Spinal cord (tissue), 9 donors: ENCODE measurements at regions not wholly inside any gene's neighbourhood (a gene's known extent, or its start where the extent isn't known, plus 50 kb on each side); places are given as distances from the start of the nearest gene placed in this dataset.

Experiments used
- DNase-seq, 6 donors: peaks; one replicate each; pipeline versions ENCODE4 v3.0.0 to v3.0.0-alpha.2; 2013 to 2015; ENCODE audit warnings: low spot score in 6 of 6, low read depth in 4 of 6
- H3K27ac ChIP-seq: one replicate; pipeline ENCODE4 v1.5.1; 2013; ENCODE audit warnings: low read depth, low read length, control low read depth
- H3K27me3 ChIP-seq: one replicate; pipeline ENCODE4 v1.6.1; 2013; ENCODE audit warnings: low read length; ENCODE audit not compliant: control insufficient read depth, insufficient read depth
- H3K36me3 ChIP-seq: one replicate; pipeline ENCODE4 v1.6.1; 2013; ENCODE audit warnings: low read length; ENCODE audit not compliant: control insufficient read depth, insufficient read depth
- H3K4me1 ChIP-seq: one replicate; pipeline ENCODE4 v1.6.1; 2013; ENCODE audit warnings: low read length; ENCODE audit not compliant: control insufficient read depth, insufficient read depth
- H3K4me3 ChIP-seq: one replicate; pipeline ENCODE4 v1.5.1; 2013; ENCODE audit warnings: low read depth, low read length, control low read depth
- H3K9me3 ChIP-seq: one replicate; pipeline ENCODE4 v1.6.1; 2013; ENCODE audit warnings: low read length; ENCODE audit not compliant: control insufficient read depth, insufficient read depth
- WGBS: methylation state at CpG from one replicate; pipeline ENCODE4 v1.1.5; 2013; ENCODE audit warnings: missing lambda C conversion rate; ENCODE audit not compliant: insufficient coverage; 5-methylcytosine and 5-hydroxymethylcytosine counted together
- donor health status: healthy.

DNA sequence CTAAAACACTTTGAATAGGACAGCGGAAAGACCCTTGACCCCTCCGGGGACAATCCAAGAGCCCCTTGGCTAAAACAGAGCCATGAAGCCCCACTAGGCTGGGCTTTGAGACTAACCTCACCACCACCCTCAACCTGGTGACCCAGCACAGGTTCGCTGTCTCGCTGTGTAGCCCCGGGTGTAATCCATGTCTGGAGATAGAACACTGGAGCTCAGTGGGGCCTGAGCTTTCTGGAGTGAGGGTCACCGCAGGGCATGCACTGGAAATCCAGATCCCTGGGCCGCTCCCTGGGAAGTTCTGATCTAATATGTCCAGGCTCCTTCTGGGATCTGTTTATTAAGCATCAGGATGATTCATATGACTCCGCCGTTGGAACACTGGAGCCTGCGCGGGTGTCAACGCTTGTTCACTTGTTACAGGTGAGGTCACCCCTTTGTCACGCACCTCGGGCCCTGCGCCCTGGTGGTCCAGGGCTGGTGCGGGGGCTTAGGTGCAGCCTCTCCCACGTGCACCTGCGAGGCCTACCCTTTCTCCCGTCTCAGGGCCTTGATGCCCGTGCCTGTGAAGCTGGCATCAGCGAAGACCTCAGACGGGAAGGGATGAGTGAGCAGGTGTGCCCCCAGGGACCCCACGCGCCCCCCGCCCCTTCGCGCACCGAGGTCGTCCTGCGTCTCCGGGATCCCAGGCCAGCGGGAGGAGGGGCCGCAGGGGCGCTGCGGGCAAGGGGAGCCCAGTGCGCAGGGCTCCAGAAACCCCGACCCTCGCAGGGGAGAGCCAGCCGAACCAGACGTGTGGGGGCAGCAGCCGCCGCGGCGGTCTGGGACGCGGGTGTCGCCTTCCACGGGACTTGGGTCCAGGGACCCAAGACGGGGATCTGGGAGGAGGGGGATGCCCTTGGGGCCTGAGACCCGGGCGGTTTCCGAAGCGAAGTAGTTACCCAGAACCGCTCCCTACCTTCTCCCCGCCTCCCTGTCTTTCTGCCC lies 224.1 kb upstream of the FOXF1 start:
- Histone ChIP-seq H3K9me3 (no peaks in the 10 kb centered on the region), H3K27me3 (peaks cover 77% of the 10 kb centered on the region), H3K4me3 (no peak overlapping the region), H3K36me3 (no peaks in the 10 kb centered on the region), H3K4me1 (peaks cover 13% of the 10 kb centered on the region), H3K27ac (no peak overlapping the region)
- no peak for DNase-seq
- WGBS = 5% methylated on average over 53 of the region's 55 CpGs

GRCh38 chr16:86286991-86287663 lies 223.2 kb upstream of the FOXF1 start:
- no peak overlapping the region for H3K27ac ChIP-seq
- H3K9me3 ChIP-seq = no peaks in the 10 kb centered on the region
- DNase-seq = no peak
- no peak overlapping the region for H3K4me3 ChIP-seq
- peaks cover 86% of the 10 kb centered on the region for H3K27me3 ChIP-seq
- H3K4me1 ChIP-seq = peaks cover 13% of the 10 kb centered on the region
- under 1% methylated on average over 40 of the region's 49 CpGs for WGBS
- no peaks in the 10 kb centered on the region for H3K36me3 ChIP-seq

- peaks cover 13% of the 10 kb centered on the region for H3K4me1 ChIP-seq
- no peak overlapping the region for H3K4me3 ChIP-seq
- H3K27me3 ChIP-seq = peaks cover 86% of the 10 kb centered on the region
- no peaks in the 10 kb centered on the region for H3K9me3 ChIP-seq
- no peak overlapping the region for H3K27ac ChIP-seq
- WGBS = 7% methylated on average over 6 of the region's 8 CpGs
- no peaks in the 10 kb centered on the region for H3K36me3 ChIP-seq
- DNase-seq = no peak
Observed at GRCh38 chr16:86287664-86288201, 222.6 kb upstream of the FOXF1 start.

DNA sequence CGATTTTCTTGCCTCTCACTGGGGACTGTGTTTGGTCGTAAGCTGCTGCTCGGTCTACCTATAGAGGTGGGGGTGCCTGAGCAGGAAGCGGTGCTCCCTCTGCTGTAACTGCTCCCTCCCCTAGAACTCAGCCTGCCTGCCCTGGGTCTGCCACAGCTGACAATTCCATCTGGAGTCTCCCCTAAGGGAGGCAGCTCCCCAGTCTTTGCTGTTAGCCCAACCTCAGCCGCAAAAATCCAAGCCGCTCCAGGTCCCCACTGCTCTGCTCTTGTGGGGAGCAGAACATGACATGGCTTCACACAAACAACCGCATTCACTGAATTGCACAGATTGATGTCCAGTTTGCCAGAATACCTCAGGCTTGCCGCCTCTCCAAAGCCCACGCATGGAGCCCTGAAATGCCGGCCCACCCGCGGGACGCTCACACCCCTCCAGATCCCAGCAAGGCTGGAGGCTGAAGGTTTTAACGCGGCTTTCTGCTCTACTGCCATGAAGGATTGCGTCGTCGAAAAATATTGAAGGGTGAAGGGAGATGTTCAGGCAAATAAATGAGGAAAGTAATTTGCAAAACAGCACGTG lies 221.5 kb upstream of the FOXF1 start:
- no peaks in the 10 kb centered on the region for H3K36me3 ChIP-seq
- peaks cover 13% of the 10 kb centered on the region for H3K4me1 ChIP-seq
- H3K27ac ChIP-seq = no peak overlapping the region
- DNase-seq = no peak
- no peaks in the 10 kb centered on the region for H3K9me3 ChIP-seq
- no peak overlapping the region for H3K4me3 ChIP-seq
- peaks cover 90% of the 10 kb centered on the region for H3K27me3 ChIP-seq
- 13% methylated on average over 15 of the region's 19 CpGs for WGBS

DNA sequence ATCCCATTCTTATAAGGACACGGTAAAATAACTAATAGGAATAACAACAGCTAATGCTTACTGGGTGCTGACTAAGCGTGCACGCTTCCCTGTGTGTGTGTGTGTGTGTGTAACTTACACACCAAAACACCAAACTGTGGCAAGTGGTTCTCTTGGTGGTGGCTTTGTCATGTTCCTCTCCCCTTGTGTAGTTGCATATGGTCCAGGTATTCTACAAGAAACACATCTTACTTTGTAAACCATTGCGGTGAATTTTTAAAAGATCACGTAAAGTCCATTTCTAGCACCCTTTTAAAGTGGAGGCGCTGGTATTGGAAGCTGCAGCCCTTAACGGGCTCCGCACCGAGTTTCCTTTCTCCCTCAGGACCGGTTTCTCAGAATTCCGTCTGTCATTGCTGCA lies 221.0 kb upstream of the FOXF1 start:
- no peak for DNase-seq
- Histone ChIP-seq H3K36me3 (no peaks in the 10 kb centered on the region), H3K4me1 (peaks cover 13% of the 10 kb centered on the region), H3K27me3 (peaks cover 90% of the 10 kb centered on the region), H3K4me3 (no peak overlapping the region), H3K27ac (no peak overlapping the region), H3K9me3 (no peaks in the 10 kb centered on the region)
- 56% methylated on average over 3 of the region's 11 CpGs for WGBS

- Histone ChIP-seq H3K36me3 (no peaks in the 10 kb centered on the region), H3K4me1 (peaks cover 13% of the 10 kb centered on the region), H3K27me3 (peaks cover 91% of the 10 kb centered on the region), H3K27ac (no peak overlapping the region), H3K9me3 (no peaks in the 10 kb centered on the region), H3K4me3 (no peak overlapping the region)
- no CpG with 5 or more reads among the region's 2 CpGs for WGBS
- no peak for DNase-seq
Observed at GRCh38 chr16:86289907-86290306, 220.4 kb upstream of the FOXF1 start.

- peaks cover 13% of the 10 kb centered on the region for H3K4me1 ChIP-seq
- no peak overlapping the region for H3K27ac ChIP-seq
- no peaks in the 10 kb centered on the region for H3K36me3 ChIP-seq
- DNase-seq = no peak
- no peaks in the 10 kb centered on the region for H3K9me3 ChIP-seq
- WGBS = 80% methylated on average over 7 of the region's 7 CpGs
- no peak overlapping the region for H3K4me3 ChIP-seq
- H3K27me3 ChIP-seq = peaks cover 91% of the 10 kb centered on the region
Observed at GRCh38 chr16:86291491-86291890, 218.8 kb upstream of the FOXF1 start.

- Histone ChIP-seq H3K4me3 (no peak overlapping the region), H3K36me3 (no peaks in the 10 kb centered on the region), H3K27me3 (peaks cover 91% of the 10 kb centered on the region), H3K27ac (no peak overlapping the region), H3K4me1 (peaks cover 5% of the 10 kb centered on the region), H3K9me3 (no peaks in the 10 kb centered on the region)
- DNase-seq = no peak
- WGBS = 84% methylated on average over 15 of the region's 16 CpGs
Observed at GRCh38 chr16:86292171-86292775, 218.1 kb upstream of the FOXF1 start.

DNA sequence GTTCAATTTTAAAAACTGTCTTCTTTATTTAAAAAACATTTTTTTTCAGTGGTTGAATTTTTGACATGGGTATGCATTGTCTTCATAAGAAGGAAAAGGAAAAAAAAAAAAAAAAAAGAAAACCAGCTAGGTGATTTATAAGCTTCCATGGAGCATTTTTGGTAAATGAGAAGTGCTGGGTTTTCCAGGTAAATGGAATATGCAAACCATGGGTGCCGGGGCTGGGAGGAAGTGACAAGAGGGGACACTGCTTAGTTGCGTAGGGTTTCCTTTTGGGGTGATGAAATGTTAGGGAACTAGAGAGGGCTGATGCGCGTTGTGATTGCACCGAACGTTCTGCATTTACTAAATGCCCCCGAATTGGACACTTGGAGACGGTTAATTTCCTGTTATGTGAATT lies 217.4 kb upstream of the FOXF1 start:
- Histone ChIP-seq H3K27me3 (peaks cover 91% of the 10 kb centered on the region), H3K36me3 (no peaks in the 10 kb centered on the region), H3K9me3 (no peaks in the 10 kb centered on the region), H3K27ac (no peak overlapping the region), H3K4me1 (peaks cover 10% of the 10 kb centered on the region), H3K4me3 (no peak overlapping the region)
- WGBS = 100% methylated on average over 2 of the region's 8 CpGs
- no peak for DNase-seq
